MM.1S (cell line): ENCODE measurements at regions not wholly inside any gene's neighbourhood (a gene's known extent, or its start where the extent isn't known, plus 50 kb on each side); places are given as distances from the start of the nearest gene placed in this dataset.
"Not testable (repeated sequence)": the region's sequence is repeated elsewhere in the genome, so short reads cannot be mapped to it uniquely, and the experiment has no call there.

Experiments
- DNase-seq: peaks from one replicate; pipeline ENCODE4 v3.0.0-alpha.2; 2015
- H2AFZ ChIP-seq: fragments of 300-600 bp; sonication (generic); 2 replicates; pipeline ENCODE4 v1.6.0; 2016; ENCODE audit warnings: antibody characterized with exemption, low read length
- H3F3A ChIP-seq: fragments of 300-600 bp; sonication (generic); 2 replicates; pipeline ENCODE4 v1.6.1; 2016; ENCODE audit warnings: mild to moderate bottlenecking, antibody characterized with exemption, low read length, moderate library complexity, mixed read lengths; ENCODE audit not compliant: insufficient read depth
- H3K27ac ChIP-seq: fragments of 300-600 bp; sonication (generic); 2 replicates; pipeline ENCODE4 v1.5.1; 2016; ENCODE audit warnings: mild to moderate bottlenecking, low read length
- H3K27me3 ChIP-seq: fragments of 300-600 bp; sonication (generic); replicated peaks from 2 replicates; pipeline ENCODE4 v1.6.0; 2016; ENCODE audit warnings: low read length; ENCODE audit not compliant: insufficient read depth
- H3K36me3 ChIP-seq: fragments of 300-600 bp; sonication (generic); replicated peaks from 2 replicates; pipeline ENCODE4 v1.6.1; 2016; ENCODE audit warnings: mild to moderate bottlenecking, low read length, mixed read lengths; ENCODE audit not compliant: insufficient read depth
- H3K4me1 ChIP-seq: fragments of 300-600 bp; sonication (generic); 2 replicates; pipeline ENCODE4 v1.6.1; 2016; ENCODE audit warnings: low read length, mixed read lengths
- H3K4me2 ChIP-seq: fragments of 300-600 bp; sonication (generic); 2 replicates; pipeline ENCODE4 v1.6.0; 2016; ENCODE audit warnings: low read depth, low read length
- H3K4me3 ChIP-seq: fragments of 300-600 bp; sonication (generic); 2 replicates; pipeline ENCODE4 v1.5.1; 2016; ENCODE audit warnings: low read length, mixed read lengths
- H3K79me2 ChIP-seq: fragments of 300-600 bp; sonication (generic); 2 replicates; pipeline ENCODE4 v1.6.1; 2016; ENCODE audit warnings: mixed run types, low read length, mixed read lengths
- H3K9ac ChIP-seq: fragments of 300-600 bp; sonication (generic); 2 replicates; pipeline ENCODE4 v1.6.1; 2016; ENCODE audit warnings: low read length, mixed read lengths
- H3K9me2 ChIP-seq: fragments of 300-600 bp; sonication (generic); replicated peaks from 2 replicates; pipeline ENCODE4 v1.6.1; 2016; ENCODE audit warnings: mild to moderate bottlenecking, low read length, mixed read lengths; ENCODE audit not compliant: insufficient read depth
- H3K9me3 ChIP-seq: fragments of 300-600 bp; sonication (generic); replicated peaks from 2 replicates; pipeline ENCODE4 v1.6.1; 2016; ENCODE audit warnings: mild to moderate bottlenecking, low read length, mixed read lengths; ENCODE audit not compliant: insufficient read depth
- H4K20me1 ChIP-seq: fragments of 300-600 bp; sonication (generic); 2 replicates; pipeline ENCODE4 v1.6.1; 2016; ENCODE audit warnings: mild to moderate bottlenecking, low read length, moderate library complexity, mixed read lengths; ENCODE audit not compliant: insufficient read depth
- CTCF ChIP-seq: fragments of 300-600 bp; sonication (generic); IDR thresholded peaks from 2 replicates; pipeline ENCODE4 v1.5.1; 2016; ENCODE audit warnings: antibody characterized with exemption, low read length, mixed read lengths
- EZH2 ChIP-seq: fragments of 300-600 bp; sonication (generic); optimal IDR thresholded peaks from 2 replicates; pipeline ENCODE3; 2017; ENCODE audit warnings: low read depth, mild to moderate bottlenecking, antibody characterized with exemption, low read length, mixed read lengths
- EZH2phosphoT487 ChIP-seq: fragments of 300-600 bp; sonication (generic); IDR thresholded peaks from 2 replicates; pipeline ENCODE4 v1.6.1; 2018; ENCODE audit warnings: antibody characterized with exemption, low read length

- no peak overlapping the region for H3K9ac ChIP-seq
- no peak for DNase-seq
- no peaks in the 10 kb centered on the region for H3K27me3 ChIP-seq
- no peak overlapping the region for H2AFZ ChIP-seq
- no peaks in the 10 kb centered on the region for H3K9me3 ChIP-seq
- TF ChIP-seq EZH2 (no peak), CTCF (no peak), EZH2phosphoT487 (no peak)
- H3K4me2 ChIP-seq, result no peak overlapping the region
- H4K20me1 ChIP-seq, result no peaks in the 10 kb centered on the region
- no peaks in the 10 kb centered on the region for H3K9me2 ChIP-seq
- no peak overlapping the region for H3K27ac ChIP-seq
- H3K36me3 ChIP-seq, result no peaks in the 10 kb centered on the region
- no peak overlapping the region for H3K4me3 ChIP-seq
- H3K79me2 ChIP-seq, result no peaks in the 10 kb centered on the region
- H3K4me1 ChIP-seq, result no peaks in the 10 kb centered on the region
- H3F3A ChIP-seq, result no peaks in the 10 kb centered on the region
These were observed 870.7 kb upstream of the CDH10 start for GRCh38 chr5:25515525-25515924.

DNA sequence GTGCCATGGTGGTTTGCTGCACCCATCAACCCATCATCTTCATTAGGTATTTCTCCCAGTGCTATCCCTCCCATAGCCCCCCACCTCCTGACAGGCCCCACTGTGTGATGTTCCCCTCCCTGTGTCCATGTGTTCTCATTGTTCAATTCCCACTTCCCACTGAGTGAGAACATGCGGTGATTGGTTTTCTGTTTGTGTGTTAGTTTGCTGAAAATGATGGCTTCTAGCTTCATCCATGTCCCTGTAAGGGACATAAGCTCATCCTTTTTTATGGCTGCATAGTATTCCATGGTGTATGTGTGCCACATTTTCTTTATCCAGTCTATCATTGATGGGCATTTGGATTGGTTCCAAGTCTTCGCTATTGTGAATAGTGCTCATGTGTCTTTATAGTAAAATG is 865.9 kb upstream of the CDH10 start:
- H3K4me1 ChIP-seq, H3F3A ChIP-seq, H3K4me2 ChIP-seq, H3K36me3 ChIP-seq, H3K9me3 ChIP-seq, H3K27ac ChIP-seq, H4K20me1 ChIP-seq, H3K4me3 ChIP-seq, H3K27me3 ChIP-seq, H3K79me2 ChIP-seq, H2AFZ ChIP-seq, H3K9ac ChIP-seq, DNase-seq, H3K9me2 ChIP-seq: not testable (repeated sequence)

DNA sequence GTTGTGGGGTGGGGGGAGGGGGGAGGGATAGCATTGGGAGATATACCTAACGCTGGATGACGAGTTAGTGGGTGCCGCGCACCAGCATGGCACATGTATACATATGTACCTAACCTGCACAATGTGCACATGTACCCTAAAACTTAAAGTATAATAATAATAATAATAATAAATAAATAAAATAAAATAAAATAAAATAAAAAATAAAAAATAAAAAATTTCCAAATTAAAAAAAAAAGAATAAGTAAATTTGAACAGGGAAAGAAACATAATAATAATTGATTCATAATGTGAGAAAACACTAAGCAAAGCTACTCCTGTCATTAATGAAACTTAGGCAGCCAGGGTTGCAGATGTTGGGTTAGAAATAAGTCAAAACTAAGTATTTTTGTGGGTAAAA is 863.2 kb upstream of the CDH10 start:
- not testable (repeated sequence) for H3K9me3 ChIP-seq, H3F3A ChIP-seq, H3K4me1 ChIP-seq, H2AFZ ChIP-seq, H4K20me1 ChIP-seq, H3K9me2 ChIP-seq, H3K79me2 ChIP-seq, H3K9ac ChIP-seq, H3K27ac ChIP-seq, H3K4me2 ChIP-seq, DNase-seq, H3K27me3 ChIP-seq, H3K36me3 ChIP-seq, H3K4me3 ChIP-seq

DNA sequence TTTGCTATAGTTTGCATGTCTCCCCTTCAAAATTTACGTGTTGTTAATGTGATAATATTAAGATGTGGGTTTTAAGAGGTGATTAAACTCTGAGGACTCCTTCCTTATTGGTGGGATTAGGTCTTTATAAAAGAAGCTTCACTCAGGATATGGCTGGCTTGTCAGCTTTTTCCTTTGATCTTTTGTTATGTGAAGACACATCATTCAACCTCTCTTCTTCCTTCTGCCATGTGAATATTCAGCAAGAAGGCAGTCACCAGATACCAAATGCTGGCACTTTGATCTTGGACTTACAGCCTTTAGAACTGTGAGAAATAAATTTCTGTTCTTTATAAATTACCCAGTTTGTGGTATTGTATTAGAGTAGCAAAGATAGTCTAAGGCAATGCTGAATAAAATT is 855.9 kb upstream of the CDH10 start:
- no peaks in the 10 kb centered on the region for H3F3A ChIP-seq
- H2AFZ ChIP-seq, result no peak overlapping the region
- no peak for TF ChIP-seq EZH2phosphoT487
- TF ChIP-seq CTCF, result no peak
- no peak for TF ChIP-seq EZH2
- H3K9me2 ChIP-seq, result no peaks in the 10 kb centered on the region
- no peak overlapping the region for H3K4me2 ChIP-seq
- no peaks in the 10 kb centered on the region for H3K36me3 ChIP-seq
- H3K9me3 ChIP-seq, result no peaks in the 10 kb centered on the region
- no peaks in the 10 kb centered on the region for H3K79me2 ChIP-seq
- no peaks in the 10 kb centered on the region for H3K27me3 ChIP-seq
- H3K27ac ChIP-seq, result no peak overlapping the region
- no peaks in the 10 kb centered on the region for H4K20me1 ChIP-seq
- H3K9ac ChIP-seq, result no peak overlapping the region
- DNase-seq, result no peak
- no peak overlapping the region for H3K4me3 ChIP-seq
- H3K4me1 ChIP-seq, result no peaks in the 10 kb centered on the region
